Thyroid gland (tissue), 4 donors: ENCODE measurements at regions not wholly inside any gene's neighbourhood (a gene's known extent, or its start where the extent isn't known, plus 50 kb on each side); places are given as distances from the start of the nearest gene placed in this dataset.

ENCODE experiments used
- CTCF ChIP-seq, 6 experiments: fragments of 200-600 bp in 3 of 6; fragments of 450-650 bp in 3 of 6; sonication (generic) in 3 of 6; IDR thresholded peaks; one replicate each; pipeline ENCODE4 v1.5.1; 2016 to 2019; ENCODE audit warnings: antibody characterized with exemption in 6 of 6, mild to moderate bottlenecking in 2 of 6, inconsistent platforms in 1 of 6, moderate library complexity in 1 of 6
- POLR2A ChIP-seq, 2 donors: fragments of 450-650 bp; IDR thresholded peaks; one replicate each; pipeline ENCODE4 v1.6.1; 2017; ENCODE audit warnings: antibody characterized with exemption in 2 of 2, mild to moderate bottlenecking in 2 of 2, moderate library complexity in 1 of 2

GRCh38 chr5:32916648-32917047, 205.5 kb downstream of the NPR3 start:
- peak; percentile 35 to 82 (median 70) for TF ChIP-seq CTCF (IDR thresholded peaks at IDR 0.05)
- no peak for TF ChIP-seq POLR2A (IDR thresholded peaks at IDR 0.05)
